K562 (cell line): ENCODE measurements at regions not wholly inside any gene's neighbourhood (a gene's known extent, or its start where the extent isn't known, plus 50 kb on each side); places are given as distances from the start of the nearest gene placed in this dataset.

ENCODE experiments used
- ATAC-seq: fragments of 200-7000 bp; cut with Tn5 transposase; 3 replicates; pipeline ENCODE4 v1.9.1; 2020; ENCODE audit warnings: moderate library complexity
- BruUV-seq: library from RNA; stranded (reverse); fragments of 400-500 nt; replicated peaks from 2 replicates; lab custom pipeline; 2021; lab: Mats Ljungman, UMichigan
- CTCF ChIA-PET: fragments of 300-600 bp; formaldehyde crosslinking; extraction: SDS; loops from one replicate; lab custom pipeline; 2021; ENCODE audit warnings: low intra/inter-chr PET ratio; lab: Yijun Ruan, JAX
- POLR2A ChIA-PET: fragments of 300-600, 350-650 bp; sonication (Branson Sonifier 250); formaldehyde crosslinking; extraction: SDS; loops from one replicate; lab custom pipeline; 2021; ENCODE audit warnings: antibody characterized with exemption, inconsistent platforms; lab: Yijun Ruan, JAX
- DNase-seq, 4 experiments: peaks; one replicate each; pipeline versions ENCODE4 v3.0.0 to v3.0.0-alpha.2; 2011 to 2018; ENCODE audit warnings: low spot score in 3 of 4, mixed read lengths in 3 of 4; ENCODE audit errors: extremely low read depth in 1 of 4
- FAIRE-seq: peaks from 2 replicates; lab custom pipeline; 2011; peaks lifted over from hg19 to GRCh38; lab: Jason Lieb, UNC
- H2AFZ ChIP-seq: 2 replicates; pipeline ENCODE4 v1.6.0; 2011; ENCODE audit warnings: low read depth, low read length, control low read depth, inconsistent platforms
- H3K27ac ChIP-seq: fragments of 200-600 bp; 3 replicates; pipeline ENCODE4 v1.8.0; 2011; ENCODE audit warnings: low read depth, mild to moderate bottlenecking, control low read depth, inconsistent platforms, low read length, moderate library complexity, mixed read lengths; ENCODE audit errors: extremely low read depth
- H3K27me3 ChIP-seq, 2 experiments: fragments of 300-600 bp in 1 of 2; 2 replicates in 1 of 2; 3 replicates in 1 of 2; pipeline versions ENCODE4 v1.6.0 to v1.8.0; 2011; ENCODE audit warnings: inconsistent platforms in 2 of 2, low read length in 2 of 2, mild to moderate bottlenecking in 1 of 2, mixed read lengths in 1 of 2, moderate library complexity in 1 of 2; ENCODE audit not compliant: control insufficient read depth in 2 of 2, insufficient read depth in 2 of 2
- H3K36me3 ChIP-seq: fragments of 300-600 bp; 3 replicates; pipeline ENCODE4 v1.8.0; 2011; ENCODE audit warnings: mild to moderate bottlenecking, low read length, inconsistent platforms; ENCODE audit not compliant: control insufficient read depth, insufficient read depth
- H3K4me1 ChIP-seq, 2 experiments: fragments of 200-600 bp in 1 of 2; replicated peaks in 1 of 2; 2 replicates in 1 of 2; 3 replicates in 1 of 2; pipeline versions ENCODE4 v1.5.1 to v1.8.0; 2011; ENCODE audit warnings: inconsistent platforms in 2 of 2, low read length in 2 of 2, mild to moderate bottlenecking in 1 of 2, mixed read lengths in 1 of 2, moderate library complexity in 1 of 2; ENCODE audit not compliant: control insufficient read depth in 2 of 2, insufficient read depth in 2 of 2
- H3K4me2 ChIP-seq: 2 replicates; pipeline ENCODE4 v1.6.1; 2011; ENCODE audit warnings: low read length, control low read depth, inconsistent platforms, mixed read lengths; ENCODE audit not compliant: insufficient read depth
- H3K4me3 ChIP-seq: fragments of 200-600 bp; sonication (generic), shearing (Covaris generic); 2 replicates; pipeline ENCODE4 v1.5.1; 2016; ENCODE audit warnings: control low read depth, inconsistent platforms
- H3K79me2 ChIP-seq: fragments of 200-600 bp; 3 replicates; pipeline ENCODE4 v1.8.0; 2011; ENCODE audit warnings: low read length, inconsistent platforms; ENCODE audit not compliant: control insufficient read depth, insufficient read depth
- H3K9ac ChIP-seq, 2 experiments: 2 replicates each; pipeline versions ENCODE4 v1.6.0 to v1.6.1; 2011; ENCODE audit warnings: low read depth in 2 of 2, low read length in 2 of 2, control low read depth in 1 of 2, inconsistent platforms in 1 of 2, mild to moderate bottlenecking in 1 of 2, mixed read lengths in 1 of 2; ENCODE audit not compliant: insufficient read depth in 1 of 2
- H3K9me1 ChIP-seq: one replicate; pipeline ENCODE4 v1.6.0; 2011; ENCODE audit warnings: inconsistent platforms, mild to moderate bottlenecking, low read length, moderate library complexity; ENCODE audit not compliant: control insufficient read depth, insufficient read depth
- H3K9me3 ChIP-seq: replicated peaks from 2 replicates; pipeline ENCODE4 v1.5.1; 2011; ENCODE audit warnings: low read depth, low read length, inconsistent platforms; ENCODE audit not compliant: control insufficient read depth, insufficient read depth
- H4K20me1 ChIP-seq: replicated peaks from 2 replicates; pipeline ENCODE4 v1.6.1; 2011; ENCODE audit warnings: low read length, inconsistent platforms, mixed read lengths; ENCODE audit not compliant: control insufficient read depth, insufficient read depth
- GTF3C2 ChIP-seq: IDR thresholded peaks from 3 replicates; pipeline ENCODE4 v1.6.1; 2011; ENCODE audit warnings: borderline replicate concordance, mild to moderate bottlenecking, moderate library complexity; ENCODE audit not compliant: insufficient read length; ENCODE audit errors: extremely low read depth
- MBD2 ChIP-seq: sonication (generic); IDR thresholded peaks from 2 replicates; pipeline ENCODE4 v1.6.1; 2016; ENCODE audit warnings: low read depth, borderline replicate concordance
- NFRKB ChIP-seq: fragments of 450-650 bp; IDR thresholded peaks from 2 replicates; pipeline ENCODE4 v1.6.1; 2016; ENCODE audit warnings: low read depth
- PCBP2 ChIP-seq: fragments of 200-400 bp; formaldehyde crosslinking; IDR thresholded peaks from 2 replicates; pipeline ENCODE4 v1.6.1; 2018; ENCODE audit warnings: low read length, low read depth, mild to moderate bottlenecking, moderate library complexity; ENCODE audit not compliant: poor library complexity, severe bottlenecking
- PHTF2 ChIP-seq: fragments of 250-450 bp; sonication (Bioruptor Pico); IDR thresholded peaks from 2 replicates; pipeline ENCODE4 v1.5.0; 2021; ENCODE audit warnings: mild to moderate bottlenecking
- REST ChIP-seq, 2 experiments: fragments of 450-650 bp; formaldehyde crosslinking in 1 of 2; IDR thresholded peaks; 2 replicates each; pipeline versions ENCODE4 v1.4.0 to v1.6.1; 2014 to 2020; ENCODE audit warnings: mild to moderate bottlenecking in 2 of 2, borderline replicate concordance in 1 of 2, low read depth in 1 of 2
- SMAD2 ChIP-seq: fragments of 150-350 bp; IDR thresholded peaks from 2 replicates; pipeline ENCODE4 v1.6.1; 2014; ENCODE audit warnings: low read depth, mild to moderate bottlenecking, low read length
- ZKSCAN1 ChIP-seq: fragments of 150-350 bp; IDR thresholded peaks from 2 replicates; pipeline ENCODE4 v1.6.1; 2016; ENCODE audit warnings: low read depth, low read length
- ZNF785 ChIP-seq: fragments of 250-450 bp; sonication (Bioruptor Pico); IDR thresholded peaks from 2 replicates; pipeline ENCODE4 v1.4.0; 2020; ENCODE audit warnings: mild to moderate bottlenecking
- in situ Hi-C: fragments of 300-500 bp; cut with MboI; formaldehyde crosslinking; loops from 4 replicates; pipeline ENCODE4 v1.15.0; 2018; ENCODE audit warnings: inconsistent platforms, mixed read lengths
- intact Hi-C: fragments of 100-400 bp; cut with micrococcal nuclease; formaldehyde crosslinking; loops from 2 replicates; pipeline ENCODE4 v1.14.2; 2022
- TF ChIP-seq, protein P1 (sequence below): sonication (generic); formaldehyde crosslinking; IDR thresholded peaks from 2 replicates; pipeline ENCODE4 v1.8.0; 2022; ENCODE audit warnings: missing genetic modification reagents, mild to moderate bottlenecking, borderline replicate concordance

DNA sequence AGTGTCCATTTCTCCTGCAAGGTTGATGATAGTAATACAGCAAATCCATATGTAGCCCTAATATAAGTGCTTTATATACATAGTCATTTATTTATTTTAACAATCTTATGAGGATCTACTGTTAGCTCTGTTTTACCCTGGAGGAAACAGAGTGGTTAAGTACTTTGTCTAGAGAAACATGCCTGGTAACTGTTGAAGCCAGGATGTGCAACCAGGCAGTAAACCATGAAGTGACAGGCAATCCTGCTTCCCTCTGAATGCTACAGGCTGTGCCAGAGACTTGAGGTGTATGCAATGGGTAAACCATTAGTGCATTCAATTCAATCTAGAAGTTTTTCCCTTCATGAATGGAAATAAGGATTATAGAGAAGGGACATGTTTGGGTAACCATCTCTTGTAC is 911.0 kb downstream of the PCDH17 start:
- intact Hi-C loops (no loop called here), in situ Hi-C loops (no loop called here)
- H2AFZ ChIP-seq, result no peak overlapping the region
- no peak overlapping the region for H3K4me3 ChIP-seq
- no peaks in the 10 kb centered on the region for H3K9me3 ChIP-seq
- no peak for ATAC-seq
- no peaks in the 10 kb centered on the region for H3K36me3 ChIP-seq
- no peaks in the 10 kb centered on the region for H3K9me1 ChIP-seq
- DNase-seq, result no peak
- H3K79me2 ChIP-seq, result no peaks in the 10 kb centered on the region
- ChIA-PET CTCF (no interaction called here), POLR2A (no interaction called here)
- no TSS peak for BruUV-seq
- no peaks in the 10 kb centered on the region for H3K27me3 ChIP-seq
- H3K4me1 ChIP-seq, result no peaks in the 10 kb centered on the region
- no peak for FAIRE-seq
- H4K20me1 ChIP-seq, result no peaks in the 10 kb centered on the region
- H3K4me2 ChIP-seq, result no peak overlapping the region
- H3K9ac ChIP-seq, result no peak overlapping the region
- no peak overlapping the region for H3K27ac ChIP-seq
- no peak for TF ChIP-seq NFRKB
- no peak for TF ChIP-seq PCBP2
- TF ChIP-seq, protein P1, sequence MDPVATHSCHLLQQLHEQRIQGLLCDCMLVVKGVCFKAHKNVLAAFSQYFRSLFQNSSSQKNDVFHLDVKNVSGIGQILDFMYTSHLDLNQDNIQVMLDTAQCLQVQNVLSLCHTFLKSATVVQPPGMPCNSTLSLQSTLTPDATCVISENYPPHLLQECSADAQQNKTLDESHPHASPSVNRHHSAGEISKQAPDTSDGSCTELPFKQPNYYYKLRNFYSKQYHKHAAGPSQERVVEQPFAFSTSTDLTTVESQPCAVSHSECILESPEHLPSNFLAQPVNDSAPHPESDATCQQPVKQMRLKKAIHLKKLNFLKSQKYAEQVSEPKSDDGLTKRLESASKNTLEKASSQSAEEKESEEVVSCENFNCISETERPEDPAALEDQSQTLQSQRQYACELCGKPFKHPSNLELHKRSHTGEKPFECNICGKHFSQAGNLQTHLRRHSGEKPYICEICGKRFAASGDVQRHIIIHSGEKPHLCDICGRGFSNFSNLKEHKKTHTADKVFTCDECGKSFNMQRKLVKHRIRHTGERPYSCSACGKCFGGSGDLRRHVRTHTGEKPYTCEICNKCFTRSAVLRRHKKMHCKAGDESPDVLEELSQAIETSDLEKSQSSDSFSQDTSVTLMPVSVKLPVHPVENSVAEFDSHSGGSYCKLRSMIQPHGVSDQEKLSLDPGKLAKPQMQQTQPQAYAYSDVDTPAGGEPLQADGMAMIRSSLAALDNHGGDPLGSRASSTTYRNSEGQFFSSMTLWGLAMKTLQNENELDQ (CRISPR knock-in tag), result no peak
- TF ChIP-seq SMAD2, result no peak
- no peak for TF ChIP-seq GTF3C2
- no peak for TF ChIP-seq ZKSCAN1
- no peak for TF ChIP-seq REST (IDR thresholded peaks at IDR 0.05; ENCODE audit: borderline replicate concordance)
- TF ChIP-seq REST (CRISPR knock-in tag; IDR thresholded peaks at IDR 0.05; ENCODE audit: low read depth), result no peak
- no peak for TF ChIP-seq PHTF2 (CRISPR knock-in tag)
- no peak for TF ChIP-seq ZNF785 (CRISPR knock-in tag)
- TF ChIP-seq MBD2, result no peak
